Upper lobe of left lung (tissue), 6 donors: ENCODE measurements at regions not wholly inside any gene's neighbourhood (a gene's known extent, or its start where the extent isn't known, plus 50 kb on each side); places are given as distances from the start of the nearest gene placed in this dataset.

Experiments
- ATAC-seq, 2 donors: fragments of 200-7000 bp; cut with Tn5 transposase; one replicate each; pipeline ENCODE4 v1.9.1; 2022; ENCODE audit warnings: mild to moderate bottlenecking in 2 of 2, moderate library complexity in 2 of 2; ENCODE audit not compliant: low FRiP score in 2 of 2
- DNase-seq, 2 donors: peaks; one replicate each; pipeline ENCODE4 v3.0.0-alpha.2; 2019 to 2020
- H3K27ac ChIP-seq, 4 donors: fragments of 200-600 bp; sonication (generic); one replicate each; pipeline ENCODE4 v1.5.1; 2016 to 2019
- H3K27me3 ChIP-seq, 4 donors: fragments of 200-600 bp; sonication (generic); one replicate each; pipeline ENCODE4 v1.5.1; 2017 to 2019
- H3K36me3 ChIP-seq, 4 donors: fragments of 200-600 bp; sonication (generic); one replicate each; pipeline ENCODE4 v1.5.1; 2016 to 2019
- H3K4me1 ChIP-seq, 4 donors: fragments of 200-600 bp; sonication (generic); one replicate each; pipeline ENCODE4 v1.5.1; 2018 to 2019
- H3K4me3 ChIP-seq, 4 donors: fragments of 200-600 bp; sonication (generic); one replicate each; pipeline ENCODE4 v1.5.1; 2017 to 2019; ENCODE audit warnings: mild to moderate bottlenecking in 2 of 4, moderate library complexity in 1 of 4
- H3K9me3 ChIP-seq, 4 donors: fragments of 200-600 bp; sonication (generic); one replicate each; pipeline ENCODE4 v1.5.1; 2018 to 2019
- EP300 ChIP-seq, 4 donors: sonication (generic); formaldehyde crosslinking; IDR thresholded peaks; one replicate each; pipeline ENCODE4 v1.5.1; 2017; ENCODE audit warnings: antibody characterized with exemption in 4 of 4, control low read depth in 2 of 4
- POLR2A ChIP-seq, 4 donors: fragments of 450-650 bp; IDR thresholded peaks; one replicate each; pipeline ENCODE4 v1.5.1; 2016 to 2017; ENCODE audit warnings: antibody characterized with exemption in 4 of 4, mild to moderate bottlenecking in 2 of 4
- POLR2AphosphoS5 ChIP-seq, 2 donors: sonication (generic); formaldehyde crosslinking; IDR thresholded peaks; one replicate each; pipeline ENCODE4 v1.5.1; 2017; ENCODE audit warnings: antibody characterized with exemption in 2 of 2
- WGBS, 2 donors: methylation state at CpG; one replicate each; pipeline ENCODE4 v1.1.5; 2017 to 2018; 5-methylcytosine and 5-hydroxymethylcytosine counted together
- TF ChIP-seq, protein P1 (sequence below), 6 experiments: fragments of 450-650 bp in 4 of 6; fragments of 200-600 bp in 2 of 6; sonication (generic) in 2 of 6; IDR thresholded peaks; one replicate each; pipeline ENCODE4 v1.5.1; 2016 to 2019; ENCODE audit warnings: antibody characterized with exemption in 6 of 6
- donor health status: DM: no; HTN: no; CAD: no; lungs with moderate emphysema.
- donor health status: DM: no; HTN: yes; CAD: no; lungs with severe emphysema.

DNA sequence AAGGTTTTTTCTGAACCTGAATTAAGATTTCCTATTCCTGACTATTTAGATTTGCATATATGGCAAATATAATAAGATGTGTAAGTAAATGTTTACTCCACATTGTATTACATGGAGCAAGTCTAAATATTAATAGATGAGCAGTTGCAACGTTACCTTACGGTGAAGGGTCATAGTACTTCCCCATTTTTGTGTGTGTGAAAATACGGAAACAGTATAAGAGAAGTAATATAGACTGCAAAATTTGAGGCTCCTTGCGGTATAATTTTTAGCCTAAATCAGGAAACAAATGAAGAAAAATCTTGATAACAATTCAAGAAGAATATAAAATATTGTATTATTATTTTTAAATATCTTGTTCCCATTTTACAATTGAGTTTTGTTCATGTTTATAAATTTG is 434.2 kb downstream of the GRB14 start:
- TF ChIP-seq, protein P1, sequence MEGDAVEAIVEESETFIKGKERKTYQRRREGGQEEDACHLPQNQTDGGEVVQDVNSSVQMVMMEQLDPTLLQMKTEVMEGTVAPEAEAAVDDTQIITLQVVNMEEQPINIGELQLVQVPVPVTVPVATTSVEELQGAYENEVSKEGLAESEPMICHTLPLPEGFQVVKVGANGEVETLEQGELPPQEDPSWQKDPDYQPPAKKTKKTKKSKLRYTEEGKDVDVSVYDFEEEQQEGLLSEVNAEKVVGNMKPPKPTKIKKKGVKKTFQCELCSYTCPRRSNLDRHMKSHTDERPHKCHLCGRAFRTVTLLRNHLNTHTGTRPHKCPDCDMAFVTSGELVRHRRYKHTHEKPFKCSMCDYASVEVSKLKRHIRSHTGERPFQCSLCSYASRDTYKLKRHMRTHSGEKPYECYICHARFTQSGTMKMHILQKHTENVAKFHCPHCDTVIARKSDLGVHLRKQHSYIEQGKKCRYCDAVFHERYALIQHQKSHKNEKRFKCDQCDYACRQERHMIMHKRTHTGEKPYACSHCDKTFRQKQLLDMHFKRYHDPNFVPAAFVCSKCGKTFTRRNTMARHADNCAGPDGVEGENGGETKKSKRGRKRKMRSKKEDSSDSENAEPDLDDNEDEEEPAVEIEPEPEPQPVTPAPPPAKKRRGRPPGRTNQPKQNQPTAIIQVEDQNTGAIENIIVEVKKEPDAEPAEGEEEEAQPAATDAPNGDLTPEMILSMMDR (IDR thresholded peaks at IDR 0.05), result no peak
- TF ChIP-seq EP300 (IDR thresholded peaks at IDR 0.05), result no peak
- DNase-seq (no peak), ATAC-seq (no peak)
- H3K4me1 ChIP-seq, result no peaks in the 10 kb centered on the region
- H3K4me3 ChIP-seq, result no peak overlapping the region
- H3K27me3 ChIP-seq, result no peaks in the 10 kb centered on the region
- no peaks in the 10 kb centered on the region for H3K9me3 ChIP-seq
- H3K27ac ChIP-seq, result no peak overlapping the region
- 58 to 79% methylated on average over 4 of the region's 4 CpGs for WGBS, 2 donors
- no peaks in the 10 kb centered on the region for H3K36me3 ChIP-seq

DNA sequence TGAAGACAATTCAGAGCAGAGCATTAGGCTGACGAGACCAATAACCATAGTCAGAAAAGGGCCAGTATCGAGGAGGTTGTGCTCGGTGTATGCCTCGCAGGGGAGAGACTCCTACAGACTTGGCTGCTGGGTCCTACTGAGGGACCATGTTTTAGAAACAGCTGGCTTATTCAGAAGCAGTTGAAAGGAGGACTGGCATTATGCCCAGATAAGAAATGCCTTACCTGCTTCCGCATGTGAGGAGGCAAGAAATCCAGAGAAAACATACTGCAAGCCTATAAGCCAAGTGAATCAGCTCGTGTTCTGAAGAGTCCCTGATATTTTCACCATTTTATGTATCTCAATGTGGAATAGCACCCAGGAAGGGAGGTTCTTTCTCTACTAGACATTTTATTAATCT is 434.7 kb downstream of the GRB14 start:
- 81 to 82% methylated on average over 6 of the region's 6 CpGs for WGBS, 2 donors
- TF ChIP-seq POLR2AphosphoS5 (IDR thresholded peaks at IDR 0.05), result no peak
- TF ChIP-seq EP300 (IDR thresholded peaks at IDR 0.05), result no peak
- TF ChIP-seq POLR2A (IDR thresholded peaks at IDR 0.05), result no peak
- TF ChIP-seq, protein P1 (IDR thresholded peaks at IDR 0.05), result no peak
- Histone ChIP-seq H3K27me3 (no peaks in the 10 kb centered on the region), H3K9me3 (no peaks in the 10 kb centered on the region), H3K36me3 (no peaks in the 10 kb centered on the region), H3K27ac (no peak overlapping the region), H3K4me1 (no peaks in the 10 kb centered on the region), H3K4me3 (no peak overlapping the region)
- DNase-seq (no peak), ATAC-seq (no peak)

DNA sequence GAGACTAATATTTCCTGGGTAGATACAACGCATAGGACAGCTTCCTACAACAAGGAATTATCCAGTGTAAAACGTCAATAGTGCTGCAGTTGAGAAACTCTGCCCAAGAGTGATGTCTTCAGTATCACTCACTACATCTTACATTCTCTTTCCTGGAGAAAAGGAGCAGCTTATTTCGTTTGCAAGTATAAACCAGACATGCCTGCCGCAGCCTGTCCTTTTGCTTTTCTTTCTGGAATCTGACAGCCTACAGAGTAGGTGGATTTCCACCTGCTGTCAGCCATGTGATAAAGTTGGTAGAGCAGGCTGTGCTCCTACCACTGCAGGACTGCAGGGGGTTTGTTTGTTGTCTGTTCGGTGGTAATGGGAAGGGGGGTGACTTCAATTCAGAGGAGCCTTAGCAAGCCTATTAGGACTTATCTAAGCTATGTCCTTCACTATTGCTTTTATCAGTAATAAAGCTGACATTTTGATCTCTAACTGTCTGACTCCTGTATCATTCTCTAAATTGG is 439.1 kb downstream of the GRB14 start:
- Histone ChIP-seq H3K4me1 (no peaks in the 10 kb centered on the region), H3K36me3 (no peaks in the 10 kb centered on the region), H3K27ac (no peak overlapping the region), H3K4me3 (no peak overlapping the region), H3K9me3 (no peaks in the 10 kb centered on the region), H3K27me3 (no peaks in the 10 kb centered on the region)
- no peak for ATAC-seq
- DNase-seq, result no peak
- TF ChIP-seq POLR2AphosphoS5 (IDR thresholded peaks at IDR 0.05) (no peak), EP300 (IDR thresholded peaks at IDR 0.05) (no peak), POLR2A (IDR thresholded peaks at IDR 0.05) (no peak)
- TF ChIP-seq, protein P1 (IDR thresholded peaks at IDR 0.05), result no peak
- 44 to 49% methylated on average over 5 of the region's 5 CpGs for WGBS, 2 donors

- ATAC-seq (no peak), DNase-seq (no peak)
- Histone ChIP-seq H3K27ac (no peak overlapping the region), H3K36me3 (no peaks in the 10 kb centered on the region), H3K9me3 (peaks cover 0 to 15% (median 0%) of the 10 kb centered on the region in 4 donors), H3K4me3 (no peak overlapping the region), H3K27me3 (no peaks in the 10 kb centered on the region), H3K4me1 (no peaks in the 10 kb centered on the region)
- 55 to 65% methylated on average over 3 of the region's 3 CpGs for WGBS, 2 donors
- no peak for TF ChIP-seq POLR2AphosphoS5 (IDR thresholded peaks at IDR 0.05)
- no peak for TF ChIP-seq EP300 (IDR thresholded peaks at IDR 0.05)
- no peak for TF ChIP-seq POLR2A (IDR thresholded peaks at IDR 0.05)
- TF ChIP-seq, protein P1 (IDR thresholded peaks at IDR 0.05), result no peak
These were observed 442.3 kb downstream of the GRB14 start for GRCh38 chr2:164178835-164179465.

DNA sequence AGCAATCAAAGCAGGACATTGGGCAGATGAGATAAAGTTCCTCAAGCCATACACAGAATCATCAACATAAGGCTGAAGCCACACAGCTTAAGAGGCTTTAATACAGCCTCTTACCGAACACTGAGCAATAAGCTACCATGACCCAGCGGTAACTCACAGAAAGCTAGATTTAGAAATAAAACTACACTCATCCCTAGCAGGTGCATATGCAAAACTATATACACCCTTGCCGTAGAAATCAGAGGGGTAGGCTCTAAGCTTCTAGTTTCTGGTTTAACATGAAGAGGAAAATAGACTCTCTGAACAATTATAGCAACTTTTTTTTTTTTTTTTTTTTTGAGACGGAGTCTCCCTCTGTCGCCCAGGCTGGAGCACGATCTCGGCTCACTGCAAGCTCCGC is 428.8 kb upstream of the FIGN start:
- Histone ChIP-seq H3K9me3 (no peaks in the 10 kb centered on the region), H3K27me3 (no peaks in the 10 kb centered on the region), H3K36me3 (no peaks in the 10 kb centered on the region), H3K27ac (no peak overlapping the region), H3K4me1 (no peaks in the 10 kb centered on the region), H3K4me3 (no peak overlapping the region)
- DNase-seq (no peak), ATAC-seq (no peak)
- TF ChIP-seq EP300 (IDR thresholded peaks at IDR 0.05), result no peak
- TF ChIP-seq POLR2AphosphoS5 (IDR thresholded peaks at IDR 0.05), result no peak
- no peak for TF ChIP-seq POLR2A (IDR thresholded peaks at IDR 0.05)
- TF ChIP-seq, protein P1 (IDR thresholded peaks at IDR 0.05), result no peak
- WGBS, 2 donors, result 90 to 95% methylated on average over 8 of the region's 8 CpGs
